ENCODE measurements at regions not wholly inside any gene's neighbourhood (a gene's known extent, or its start where the extent isn't known, plus 50 kb on each side); places are given as distances from the start of the nearest gene placed in this dataset.

GRCh38 chr3:189572249-189572648, 58.9 kb upstream of the TP63 start:
- TF ChIP-seq POLR2A (IDR thresholded peaks at IDR 0.05), result no peak
- TF ChIP-seq CTCF (IDR thresholded peaks at IDR 0.05), result no peak

Measured in gastroesophageal sphincter (tissue), 3 donors.